Upper lobe of left lung (tissue), 6 donors: ENCODE measurements at regions not wholly inside any gene's neighbourhood (a gene's known extent, or its start where the extent isn't known, plus 50 kb on each side); places are given as distances from the start of the nearest gene placed in this dataset.
A peak's percentile ranks its signal among the peaks of the same experiment; 100 is the strongest.
"Not testable (repeated sequence)": the region's sequence is repeated elsewhere in the genome, so short reads cannot be mapped to it uniquely, and the experiment has no call there.

Experiments
- ATAC-seq, 2 donors: fragments of 200-7000 bp; cut with Tn5 transposase; one replicate each; pipeline ENCODE4 v1.9.1; 2022; ENCODE audit warnings: mild to moderate bottlenecking in 2 of 2, moderate library complexity in 2 of 2; ENCODE audit not compliant: low FRiP score in 2 of 2
- DNase-seq, 2 donors: peaks; one replicate each; pipeline ENCODE4 v3.0.0-alpha.2; 2019 to 2020
- H3K27ac ChIP-seq, 4 donors: fragments of 200-600 bp; sonication (generic); one replicate each; pipeline ENCODE4 v1.5.1; 2016 to 2019
- H3K27me3 ChIP-seq, 4 donors: fragments of 200-600 bp; sonication (generic); one replicate each; pipeline ENCODE4 v1.5.1; 2017 to 2019
- H3K36me3 ChIP-seq, 4 donors: fragments of 200-600 bp; sonication (generic); one replicate each; pipeline ENCODE4 v1.5.1; 2016 to 2019
- H3K4me1 ChIP-seq, 4 donors: fragments of 200-600 bp; sonication (generic); one replicate each; pipeline ENCODE4 v1.5.1; 2018 to 2019
- H3K4me3 ChIP-seq, 4 donors: fragments of 200-600 bp; sonication (generic); one replicate each; pipeline ENCODE4 v1.5.1; 2017 to 2019; ENCODE audit warnings: mild to moderate bottlenecking in 2 of 4, moderate library complexity in 1 of 4
- H3K9me3 ChIP-seq, 4 donors: fragments of 200-600 bp; sonication (generic); one replicate each; pipeline ENCODE4 v1.5.1; 2018 to 2019
- EP300 ChIP-seq, 4 donors: sonication (generic); formaldehyde crosslinking; IDR thresholded peaks; one replicate each; pipeline ENCODE4 v1.5.1; 2017; ENCODE audit warnings: antibody characterized with exemption in 4 of 4, control low read depth in 2 of 4
- POLR2A ChIP-seq, 4 donors: fragments of 450-650 bp; IDR thresholded peaks; one replicate each; pipeline ENCODE4 v1.5.1; 2016 to 2017; ENCODE audit warnings: antibody characterized with exemption in 4 of 4, mild to moderate bottlenecking in 2 of 4
- POLR2AphosphoS5 ChIP-seq, 2 donors: sonication (generic); formaldehyde crosslinking; IDR thresholded peaks; one replicate each; pipeline ENCODE4 v1.5.1; 2017; ENCODE audit warnings: antibody characterized with exemption in 2 of 2
- WGBS, 2 donors: methylation state at CpG; one replicate each; pipeline ENCODE4 v1.1.5; 2017 to 2018; 5-methylcytosine and 5-hydroxymethylcytosine counted together
- TF ChIP-seq, protein P1 (sequence below), 6 experiments: fragments of 450-650 bp in 4 of 6; fragments of 200-600 bp in 2 of 6; sonication (generic) in 2 of 6; IDR thresholded peaks; one replicate each; pipeline ENCODE4 v1.5.1; 2016 to 2019; ENCODE audit warnings: antibody characterized with exemption in 6 of 6
- donor health status: DM: no; HTN: no; CAD: no; lungs with moderate emphysema.
- donor health status: DM: no; HTN: yes; CAD: no; lungs with severe emphysema.

DNA sequence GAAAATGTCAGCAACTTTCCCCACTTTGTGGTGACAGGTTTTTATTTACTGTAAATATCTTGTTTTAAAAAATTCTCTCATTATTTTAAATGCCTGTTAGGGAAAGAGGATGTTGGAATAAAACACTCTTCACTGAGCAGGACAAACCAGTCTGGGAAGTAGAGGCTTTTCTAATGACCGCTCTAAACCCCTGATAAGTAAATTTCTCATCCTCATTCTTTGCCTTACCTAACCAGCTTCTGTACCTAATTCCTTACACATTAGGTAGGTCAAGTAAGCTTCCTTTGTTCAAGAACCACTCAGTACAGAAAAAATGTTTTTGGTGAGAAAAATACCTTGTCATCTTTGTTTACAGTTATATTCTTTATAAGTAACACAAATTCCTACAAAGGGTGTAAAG lies 143.6 kb downstream of the GPR85 start:
- TF ChIP-seq POLR2AphosphoS5 (IDR thresholded peaks at IDR 0.05) (no peak), EP300 (IDR thresholded peaks at IDR 0.05) (no peak), POLR2A (IDR thresholded peaks at IDR 0.05) (no peak)
- TF ChIP-seq, protein P1, sequence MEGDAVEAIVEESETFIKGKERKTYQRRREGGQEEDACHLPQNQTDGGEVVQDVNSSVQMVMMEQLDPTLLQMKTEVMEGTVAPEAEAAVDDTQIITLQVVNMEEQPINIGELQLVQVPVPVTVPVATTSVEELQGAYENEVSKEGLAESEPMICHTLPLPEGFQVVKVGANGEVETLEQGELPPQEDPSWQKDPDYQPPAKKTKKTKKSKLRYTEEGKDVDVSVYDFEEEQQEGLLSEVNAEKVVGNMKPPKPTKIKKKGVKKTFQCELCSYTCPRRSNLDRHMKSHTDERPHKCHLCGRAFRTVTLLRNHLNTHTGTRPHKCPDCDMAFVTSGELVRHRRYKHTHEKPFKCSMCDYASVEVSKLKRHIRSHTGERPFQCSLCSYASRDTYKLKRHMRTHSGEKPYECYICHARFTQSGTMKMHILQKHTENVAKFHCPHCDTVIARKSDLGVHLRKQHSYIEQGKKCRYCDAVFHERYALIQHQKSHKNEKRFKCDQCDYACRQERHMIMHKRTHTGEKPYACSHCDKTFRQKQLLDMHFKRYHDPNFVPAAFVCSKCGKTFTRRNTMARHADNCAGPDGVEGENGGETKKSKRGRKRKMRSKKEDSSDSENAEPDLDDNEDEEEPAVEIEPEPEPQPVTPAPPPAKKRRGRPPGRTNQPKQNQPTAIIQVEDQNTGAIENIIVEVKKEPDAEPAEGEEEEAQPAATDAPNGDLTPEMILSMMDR (IDR thresholded peaks at IDR 0.05): no peak
- Histone ChIP-seq H3K27me3 (no peaks in the 10 kb centered on the region), H3K27ac (no peak overlapping the region), H3K9me3 (no peaks in the 10 kb centered on the region), H3K4me3 (no peak overlapping the region), H3K36me3 (no peaks in the 10 kb centered on the region), H3K4me1 (peaks cover 10 to 17% (median 13%) of the 10 kb centered on the region in 4 donors)
- ATAC-seq: no peak
- WGBS, 2 donors: 62 to 73% methylated on average over 1 of the region's 1 CpG
- no peak for DNase-seq

DNA sequence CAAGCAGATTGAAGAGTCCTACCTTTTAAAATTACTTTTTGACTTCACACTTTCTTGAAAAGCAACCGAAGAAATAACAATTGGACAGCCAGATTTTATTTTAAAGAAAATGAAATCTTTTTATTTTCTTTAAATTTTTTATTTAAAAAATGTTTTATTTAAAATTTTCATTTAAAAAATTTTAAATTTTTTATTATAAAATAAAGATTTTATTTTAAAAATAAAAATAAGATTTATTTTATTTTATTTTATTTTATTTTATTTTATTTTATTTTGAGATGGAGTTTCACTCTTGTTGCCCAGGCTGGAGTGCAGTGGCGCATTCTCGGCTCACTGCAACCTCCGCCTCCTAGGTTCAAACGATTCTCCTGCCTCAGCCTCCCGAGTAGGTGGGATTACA lies 144.5 kb downstream of the GPR85 start:
- not testable (repeated sequence) for H3K27me3 ChIP-seq, H3K36me3 ChIP-seq, ATAC-seq, H3K27ac ChIP-seq, H3K4me3 ChIP-seq, H3K9me3 ChIP-seq, DNase-seq
- H3K4me1 ChIP-seq: peaks cover 17 to 23% (median 18%) of the 10 kb centered on the region in 4 donors
- 96 to 98% methylated on average over 6 of the region's 6 CpGs for WGBS, 2 donors

DNA sequence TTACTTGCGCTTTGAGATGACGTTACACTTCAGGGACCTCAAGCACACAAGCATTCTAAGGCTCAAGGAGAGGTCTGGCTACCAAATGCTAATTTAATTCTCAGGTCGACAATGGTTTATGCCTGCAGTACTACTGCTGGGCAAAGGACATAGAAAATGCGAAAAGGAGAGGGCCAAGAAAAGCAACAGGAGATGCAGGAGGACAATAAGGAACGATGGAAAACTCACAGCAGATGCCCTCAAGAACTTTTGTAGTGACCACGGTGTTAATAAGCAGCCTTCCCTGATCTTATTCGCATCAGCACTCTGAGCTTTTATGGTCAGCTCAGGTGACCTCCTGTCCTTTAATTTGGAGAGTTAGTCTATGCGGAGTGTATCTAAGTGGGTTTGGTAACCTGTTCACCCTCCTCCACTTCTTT lies 146.3 kb downstream of the GPR85 start:
- H3K27ac ChIP-seq: peak overlapping the region; percentile 66 to 88 (median 78)
- ATAC-seq (peak; percentile 57 to 76), DNase-seq (no peak)
- no peaks in the 10 kb centered on the region for H3K27me3 ChIP-seq
- H3K4me1 ChIP-seq: peaks cover 17 to 23% (median 18%) of the 10 kb centered on the region in 4 donors
- no peaks in the 10 kb centered on the region for H3K9me3 ChIP-seq
- H3K4me3 ChIP-seq: peak overlapping the region; percentile 18 to 91 (median 80)
- peak in 1 of 4 donors; percentile 24 for TF ChIP-seq POLR2A (IDR thresholded peaks at IDR 0.05)
- TF ChIP-seq POLR2AphosphoS5 (IDR thresholded peaks at IDR 0.05): no peak
- TF ChIP-seq, protein P1 (IDR thresholded peaks at IDR 0.05): peak in 1 of 6 experiments; percentile 18
- no peak for TF ChIP-seq EP300 (IDR thresholded peaks at IDR 0.05)
- WGBS, 2 donors: 13 to 19% methylated on average over 8 of the region's 8 CpGs
- no peaks in the 10 kb centered on the region for H3K36me3 ChIP-seq

DNA sequence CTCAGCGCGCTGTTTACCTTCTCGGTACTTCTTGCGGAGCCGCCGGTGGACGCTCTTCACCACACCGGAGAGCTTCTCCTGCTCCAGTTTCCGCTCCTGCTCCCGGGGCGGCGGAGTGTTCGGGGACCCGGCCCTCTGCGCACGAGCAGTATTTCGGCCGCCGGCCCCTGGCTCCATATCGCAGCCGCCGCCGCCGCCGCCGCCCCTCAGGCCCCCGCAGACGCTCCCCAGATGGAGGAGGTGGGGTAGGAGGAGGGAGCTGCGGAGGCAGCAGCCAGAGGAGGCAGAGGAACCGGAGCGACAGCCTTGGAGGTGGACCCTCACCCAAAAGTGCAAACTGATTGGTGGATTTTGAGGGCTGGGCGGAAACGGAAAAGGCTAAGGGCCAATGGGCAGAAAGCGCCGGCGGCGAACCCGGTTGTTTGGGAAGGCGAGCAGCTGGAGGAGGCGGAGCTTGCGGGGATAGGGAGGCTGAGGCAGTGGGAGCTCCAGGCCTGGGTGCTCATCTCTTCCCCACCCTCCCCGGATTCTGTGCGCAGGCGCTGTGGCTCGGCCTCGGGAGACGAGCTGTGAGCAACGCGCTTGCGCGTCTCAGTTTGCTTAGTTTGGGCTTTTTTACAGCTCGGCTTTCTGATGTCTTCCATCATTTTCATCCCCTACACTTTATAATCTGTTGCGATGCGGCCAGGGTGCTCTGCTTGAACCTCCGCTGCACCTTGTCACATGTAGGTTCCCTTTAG lies 146.9 kb downstream of the GPR85 start:
- no peak for TF ChIP-seq EP300 (IDR thresholded peaks at IDR 0.05)
- TF ChIP-seq POLR2AphosphoS5 (IDR thresholded peaks at IDR 0.05): peak; percentile 10 to 50
- TF ChIP-seq, protein P1 (IDR thresholded peaks at IDR 0.05): no peak
- peak in 2 of 4 donors; percentile 31 to 65 for TF ChIP-seq POLR2A (IDR thresholded peaks at IDR 0.05)
- H3K36me3 ChIP-seq: no peaks in the 10 kb centered on the region
- H3K4me1 ChIP-seq: peaks cover 17 to 23% (median 18%) of the 10 kb centered on the region in 4 donors
- no peaks in the 10 kb centered on the region for H3K27me3 ChIP-seq
- H3K27ac ChIP-seq: peak overlapping the region; percentile 66 to 88 (median 81)
- DNase-seq (peak; percentile 98 to 99), ATAC-seq (peak; percentile 99 to 100)
- peak overlapping the region; percentile 71 to 91 (median 90) for H3K4me3 ChIP-seq
- H3K9me3 ChIP-seq: no peaks in the 10 kb centered on the region
- 0 to 1% methylated on average over 15 to 43 of the region's 55 CpGs for WGBS, 2 donors

DNA sequence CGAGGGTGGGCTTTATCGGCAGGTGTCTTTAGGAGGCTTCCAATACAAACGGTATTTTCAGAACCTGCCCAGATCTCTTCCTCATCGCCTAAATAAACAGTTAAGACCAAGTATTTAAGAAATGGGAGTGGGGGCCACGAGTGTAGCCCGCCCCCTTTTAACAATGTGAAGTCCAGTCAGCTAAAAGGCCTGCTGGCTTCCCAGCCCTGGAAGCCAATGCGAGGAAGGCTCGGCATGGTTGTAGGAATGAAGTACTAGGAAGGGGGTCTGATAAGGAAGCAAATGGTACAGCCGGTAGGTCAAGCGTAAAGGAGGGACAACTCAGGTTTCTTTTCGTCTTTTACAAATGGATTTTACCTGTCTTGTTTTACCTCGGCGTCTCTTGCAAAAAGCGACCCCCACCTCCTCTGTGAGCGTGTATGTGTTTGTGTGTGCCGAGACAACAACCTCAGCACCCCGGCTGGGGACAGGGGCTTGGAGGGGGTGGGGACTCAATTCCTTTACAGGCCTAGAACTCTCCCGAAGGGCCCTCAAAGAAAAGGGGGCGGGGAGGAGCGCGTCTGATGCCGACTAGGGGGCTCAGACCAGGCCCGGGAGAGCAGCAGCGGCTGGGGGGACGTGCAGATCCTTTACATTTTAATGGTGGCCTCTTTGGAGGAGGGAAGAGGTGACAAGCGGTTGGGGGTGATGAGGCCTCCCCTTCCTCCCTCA lies 147.6 kb downstream of the GPR85 start:
- H3K9me3 ChIP-seq: no peaks in the 10 kb centered on the region
- TF ChIP-seq EP300 (IDR thresholded peaks at IDR 0.05) (no peak), POLR2AphosphoS5 (IDR thresholded peaks at IDR 0.05) (no peak), POLR2A (IDR thresholded peaks at IDR 0.05) (no peak)
- TF ChIP-seq, protein P1 (IDR thresholded peaks at IDR 0.05): no peak
- DNase-seq: peak in 1 of 2 donors; percentile 31
- H3K27ac ChIP-seq: peak overlapping the region; percentile 66 to 88 (median 81)
- no peaks in the 10 kb centered on the region for H3K36me3 ChIP-seq
- H3K27me3 ChIP-seq: no peaks in the 10 kb centered on the region
- H3K4me3 ChIP-seq: peak overlapping the region; percentile 71 to 91 (median 90)
- 1% methylated on average over 25 to 26 of the region's 26 CpGs for WGBS, 2 donors
- ATAC-seq: peak; percentile 30 to 34
- H3K4me1 ChIP-seq: peaks cover 17 to 23% (median 18%) of the 10 kb centered on the region in 4 donors
